NCI-H1694 treated with DMSO at 0.1 percent for 48 hours (cell line): ENCODE measurements at regions not wholly inside any gene's neighbourhood (a gene's known extent, or its start where the extent isn't known, plus 50 kb on each side); places are given as distances from the start of the nearest gene placed in this dataset.

Experiments used
- DNase-seq: peaks from one replicate; lab custom pipeline; 2025; lab: John Stamatoyannopoulos, UW

DNA sequence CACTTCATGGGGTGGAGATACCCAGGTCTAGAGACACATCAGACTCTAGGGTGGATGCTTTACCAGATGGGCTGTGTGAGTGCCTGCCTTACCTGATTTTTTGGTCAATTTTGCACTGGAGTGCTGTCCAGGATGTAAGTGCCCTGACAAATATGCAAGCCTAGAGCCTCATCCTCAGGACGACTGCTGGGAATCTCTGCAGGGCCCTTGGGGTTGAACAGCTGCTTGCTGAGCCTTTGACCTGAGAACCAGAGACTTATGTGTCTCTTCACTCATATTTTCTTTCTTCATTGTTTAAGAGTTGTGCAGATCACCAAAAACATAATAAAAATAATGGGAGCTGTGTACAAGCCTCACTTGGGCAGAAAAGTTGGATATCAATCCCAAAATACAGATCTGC lies 551.5 kb upstream of the ATP2B1 start:
- no peak for DNase-seq

- no peak for DNase-seq
Observed at GRCh38 chr12:90257927-90258624, 549.4 kb upstream of the ATP2B1 start.

- DNase-seq: no peak
Observed at GRCh38 chr12:90254796-90255195, 546.2 kb upstream of the ATP2B1 start.

GRCh38 chr12:90253674-90254181 lies 545.1 kb upstream of the ATP2B1 start:
- DNase-seq: peak; percentile 96

GRCh38 chr12:90253136-90253535 lies 544.5 kb upstream of the ATP2B1 start:
- no peak for DNase-seq

DNA sequence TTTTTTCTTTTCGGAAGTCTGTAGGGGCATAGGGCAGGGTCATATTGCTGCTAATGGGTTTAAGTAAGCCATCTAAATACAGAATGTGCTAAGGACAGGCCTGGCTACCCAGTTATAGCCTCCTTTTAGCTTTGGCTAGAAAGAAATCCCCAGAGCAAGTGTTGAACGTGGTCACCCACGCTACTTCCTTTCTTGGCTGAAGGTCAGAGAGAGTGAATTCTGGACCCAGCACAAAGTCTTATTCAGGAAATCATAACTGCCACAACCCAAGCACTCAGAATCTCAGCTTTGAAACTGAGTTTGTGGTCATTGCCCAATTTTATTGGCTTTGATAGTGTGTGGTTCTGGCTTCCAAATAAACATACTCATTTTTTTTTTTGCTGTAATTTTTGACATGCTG lies 542.1 kb upstream of the ATP2B1 start:
- no peak for DNase-seq

GRCh38 chr12:90250042-90250441 lies 541.4 kb upstream of the ATP2B1 start:
- no peak for DNase-seq

- no peak for DNase-seq
Observed at GRCh38 chr12:90246688-90247087, 538.0 kb upstream of the ATP2B1 start.

DNA sequence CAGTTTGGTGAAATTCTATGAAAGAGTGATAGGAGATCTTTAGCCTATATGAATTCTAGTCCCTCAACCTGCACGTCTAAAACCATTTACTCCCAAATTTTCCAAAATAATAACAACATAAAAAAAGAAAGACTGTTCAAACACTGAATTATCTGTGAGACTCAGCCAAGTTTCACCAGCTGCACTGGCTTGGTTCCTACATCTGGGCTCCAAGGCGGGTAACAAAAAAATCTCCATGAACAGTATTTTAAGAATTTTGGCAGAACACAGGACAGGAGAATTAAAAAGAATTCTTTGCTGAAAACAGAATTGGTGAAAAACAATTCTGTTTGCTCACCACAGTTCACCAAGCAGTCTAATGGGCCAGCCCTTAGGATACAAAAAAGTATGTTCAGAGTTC lies 536.8 kb upstream of the ATP2B1 start:
- no peak for DNase-seq

DNA sequence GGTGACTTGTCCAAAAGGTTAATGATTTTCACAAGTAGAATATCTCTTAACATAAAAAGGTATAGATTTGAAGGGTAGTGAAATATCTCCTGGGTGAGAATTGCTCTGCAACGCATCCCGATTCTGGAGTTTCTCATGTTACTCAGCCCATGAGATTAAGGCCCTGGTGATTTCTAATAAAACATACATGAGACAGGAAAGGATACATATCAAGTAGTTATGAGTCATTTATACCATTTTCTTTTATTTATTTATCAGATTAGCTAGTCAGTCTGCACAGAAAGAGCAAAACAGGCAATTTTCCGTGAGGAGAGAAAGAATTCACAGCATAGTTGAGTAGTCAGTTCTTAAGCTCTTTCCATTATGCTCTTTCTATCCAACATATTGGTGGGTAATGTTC lies 535.6 kb upstream of the ATP2B1 start:
- DNase-seq: no peak

DNA sequence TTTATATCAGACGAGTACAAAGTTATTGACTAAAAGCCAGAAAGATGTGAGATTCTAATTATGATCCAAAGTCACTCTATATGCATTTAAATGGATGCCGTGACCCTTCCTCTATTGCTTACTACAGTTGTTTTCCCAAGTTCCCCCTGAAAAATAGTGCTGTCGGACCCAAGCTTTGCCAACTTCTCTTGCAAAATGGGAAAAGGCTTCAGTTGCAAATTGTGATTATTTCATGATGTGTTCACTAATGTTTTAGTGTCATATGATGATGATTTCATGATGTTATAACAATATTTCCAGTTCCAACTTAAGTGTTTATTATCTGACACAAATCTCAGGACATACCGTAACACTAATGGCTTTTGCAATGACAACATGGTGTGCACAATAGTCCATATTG lies 534.6 kb upstream of the ATP2B1 start:
- DNase-seq: no peak

- no peak for DNase-seq
Observed at GRCh38 chr12:90239732-90240260, 531.2 kb upstream of the ATP2B1 start.

GRCh38 chr12:90238663-90239271 lies 530.1 kb upstream of the ATP2B1 start:
- no peak for DNase-seq

DNA sequence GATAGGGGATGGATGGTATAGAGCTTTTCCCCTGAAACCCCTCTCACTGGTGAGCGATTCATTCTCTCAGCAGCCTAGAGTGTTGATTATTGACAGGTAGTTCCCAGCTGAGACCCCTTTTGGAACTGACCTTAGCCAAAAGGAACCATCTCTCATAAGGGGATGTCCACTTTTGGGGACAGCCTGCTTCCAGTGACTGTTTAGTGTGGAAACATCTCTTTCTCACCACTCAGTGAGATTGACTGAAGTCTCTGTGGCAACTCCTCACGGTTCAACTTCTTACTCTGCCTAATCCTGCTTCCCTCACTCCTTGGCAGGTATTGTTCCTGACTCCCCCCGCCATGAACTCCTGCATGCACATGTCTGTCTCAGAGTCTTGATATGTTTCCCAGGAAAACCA lies 529.2 kb upstream of the ATP2B1 start:
- no peak for DNase-seq

- no peak for DNase-seq
Observed at GRCh38 chr12:90235642-90236041, 527.0 kb upstream of the ATP2B1 start.

DNA sequence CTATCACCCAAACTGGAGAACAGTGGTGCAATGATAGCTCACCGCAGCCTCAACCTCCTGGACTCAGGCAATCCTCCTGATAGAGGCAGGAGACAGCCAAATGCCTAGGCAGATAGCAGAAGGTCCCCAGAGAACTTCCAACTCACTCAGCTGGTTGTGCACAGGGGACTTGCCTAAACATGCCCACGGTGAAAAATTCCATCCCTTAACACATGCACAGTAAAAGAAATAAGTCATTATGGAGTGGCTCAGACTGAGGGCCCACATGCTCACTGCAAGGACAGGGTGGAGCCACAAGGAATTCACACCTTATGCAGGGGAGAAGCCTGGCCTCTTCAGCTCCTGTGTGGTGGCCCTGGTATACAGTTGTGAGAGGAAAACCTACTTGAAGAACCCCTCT lies 525.8 kb upstream of the ATP2B1 start:
- peak; percentile 5 for DNase-seq

DNA sequence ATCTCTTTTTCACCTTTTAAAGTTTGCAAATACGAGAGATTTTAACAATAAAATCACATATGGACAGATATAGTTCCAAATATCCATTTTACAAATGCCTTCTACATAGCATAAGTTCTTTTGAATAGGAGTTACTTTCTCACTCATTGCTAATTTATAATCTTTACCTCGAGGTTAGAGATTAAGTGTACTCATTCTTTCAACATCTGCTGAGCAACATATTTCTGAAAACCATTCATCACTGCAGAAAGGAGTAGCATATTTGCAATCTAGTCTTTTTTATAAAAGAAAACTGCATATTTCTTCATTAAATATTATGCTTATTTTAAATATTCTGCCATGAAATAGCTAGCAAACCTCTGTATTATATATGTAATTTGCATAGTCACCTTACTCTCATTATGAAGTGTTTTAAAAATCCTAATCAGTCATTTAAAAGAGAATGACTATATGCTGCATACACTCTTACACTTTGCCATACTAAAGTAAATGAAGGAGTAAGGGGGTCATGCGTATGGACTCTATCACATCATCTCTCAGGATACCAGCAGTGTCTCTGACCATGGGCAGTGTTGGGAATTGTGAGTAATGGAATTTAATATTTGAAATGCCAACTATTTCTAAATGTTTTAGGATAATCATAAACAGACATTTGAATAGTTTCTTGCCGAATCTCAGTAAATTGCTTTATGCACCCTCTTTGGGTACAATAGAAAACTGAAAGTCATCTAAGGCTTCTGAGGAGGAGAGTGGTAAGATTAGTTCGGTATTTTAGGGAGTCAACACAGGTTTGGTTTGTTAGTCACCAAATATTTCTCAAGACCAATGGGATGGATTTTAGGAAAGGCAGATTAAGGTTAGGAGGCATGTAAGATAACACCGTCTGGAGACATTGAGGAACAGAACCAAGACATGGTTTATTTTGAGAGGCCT lies 524.8 kb upstream of the ATP2B1 start:
- DNase-seq: no peak

- DNase-seq: no peak
Observed at GRCh38 chr12:90229407-90230170, 521.0 kb upstream of the ATP2B1 start.

GRCh38 chr12:90226211-90226610 lies 517.6 kb upstream of the ATP2B1 start:
- no peak for DNase-seq

- no peak for DNase-seq
Observed at GRCh38 chr12:90216815-90217214, 508.2 kb upstream of the ATP2B1 start.

GRCh38 chr12:90216020-90216552 lies 507.4 kb upstream of the ATP2B1 start:
- DNase-seq: no peak
